OCI-LY1 (cell line): ENCODE measurements at regions not wholly inside any gene's neighbourhood (a gene's known extent, or its start where the extent isn't known, plus 50 kb on each side); places are given as distances from the start of the nearest gene placed in this dataset.

Experiments
- H2AFZ ChIP-seq: fragments of 200-600 bp; sonication (generic), shearing (Covaris generic); 2 replicates; pipeline ENCODE4 v1.6.0; 2014; ENCODE audit warnings: antibody characterized with exemption, mild to moderate bottlenecking, low read length
- H3F3A ChIP-seq: fragments of 200-600 bp; sonication (generic), shearing (Covaris generic); 2 replicates; pipeline ENCODE4 v1.6.0; 2014; ENCODE audit warnings: mild to moderate bottlenecking, antibody characterized with exemption, low read length, moderate library complexity; ENCODE audit not compliant: insufficient read depth
- H3K27ac ChIP-seq: fragments of 200-600 bp; sonication (generic); 2 replicates; pipeline ENCODE4 v1.5.1; 2014; ENCODE audit warnings: low read length, mixed run types, mild to moderate bottlenecking, low read depth; ENCODE audit not compliant: poor library complexity, severe bottlenecking
- H3K27me3 ChIP-seq: fragments of 200-600 bp; sonication (generic); 2 replicates; pipeline ENCODE4 v1.6.0; 2014; ENCODE audit warnings: antibody characterized with exemption, mild to moderate bottlenecking, low read length, moderate library complexity; ENCODE audit not compliant: insufficient read depth
- H3K36me3 ChIP-seq: fragments of 200-600 bp; sonication (generic); 2 replicates; pipeline ENCODE4 v1.6.1; 2014; ENCODE audit warnings: mild to moderate bottlenecking, antibody characterized with exemption, low read length, moderate library complexity, mixed read lengths; ENCODE audit not compliant: insufficient read depth
- H3K4me1 ChIP-seq: fragments of 200-600 bp; sonication (generic); 2 replicates; pipeline ENCODE4 v1.5.1; 2014; ENCODE audit warnings: mild to moderate bottlenecking, low read length, moderate library complexity; ENCODE audit not compliant: insufficient read depth, severe bottlenecking
- H3K4me2 ChIP-seq: fragments of 200-600 bp; sonication (generic), shearing (Covaris generic); 2 replicates; pipeline ENCODE4 v1.6.1; 2014; ENCODE audit warnings: low read length
- H3K4me3 ChIP-seq: fragments of 200-600 bp; sonication (generic); 2 replicates; pipeline ENCODE4 v1.5.1; 2014; ENCODE audit warnings: low read length, low read depth, mild to moderate bottlenecking, mixed read lengths; ENCODE audit not compliant: poor library complexity, severe bottlenecking
- H3K79me2 ChIP-seq: fragments of 200-600 bp; shearing (Covaris generic); 2 replicates; pipeline ENCODE4 v1.6.1; 2016; ENCODE audit warnings: mixed run types, low read length, mixed read lengths; ENCODE audit not compliant: insufficient read depth
- H3K9ac ChIP-seq: fragments of 200-600 bp; sonication (generic), shearing (Covaris generic); 2 replicates; pipeline ENCODE4 v1.6.1; 2014; ENCODE audit warnings: mild to moderate bottlenecking, low read length, mixed read lengths
- H3K9me2 ChIP-seq: fragments of 200-600 bp; sonication (generic), shearing (Covaris generic); 2 replicates; pipeline ENCODE4 v1.6.1; 2014; ENCODE audit warnings: low read depth, mild to moderate bottlenecking, low read length, mixed read lengths
- H3K9me3 ChIP-seq: fragments of 200-600 bp; shearing (Covaris generic); 2 replicates; pipeline ENCODE4 v1.6.1; 2014; ENCODE audit warnings: low read length, mixed read lengths
- H4K20me1 ChIP-seq: fragments of 200-600 bp; sonication (generic), shearing (Covaris generic); 2 replicates; pipeline ENCODE4 v1.6.0; 2016; ENCODE audit warnings: mild to moderate bottlenecking, low read length; ENCODE audit not compliant: insufficient read depth
- EZH2 ChIP-seq: fragments of 200-600 bp; sonication (generic), shearing (Covaris generic); IDR thresholded peaks from 2 replicates; pipeline ENCODE4 v1.8.0; 2017; ENCODE audit warnings: borderline replicate concordance, mixed run types, mild to moderate bottlenecking, antibody characterized with exemption, low read length, moderate library complexity, mixed read lengths
- TF ChIP-seq, protein P1 (sequence below): fragments of 200-600 bp; sonication (generic), shearing (Covaris generic); IDR thresholded peaks from 2 replicates; pipeline ENCODE4 v1.5.1; 2017; ENCODE audit warnings: mild to moderate bottlenecking, antibody characterized with exemption, low read length, moderate library complexity, mixed read lengths

DNA sequence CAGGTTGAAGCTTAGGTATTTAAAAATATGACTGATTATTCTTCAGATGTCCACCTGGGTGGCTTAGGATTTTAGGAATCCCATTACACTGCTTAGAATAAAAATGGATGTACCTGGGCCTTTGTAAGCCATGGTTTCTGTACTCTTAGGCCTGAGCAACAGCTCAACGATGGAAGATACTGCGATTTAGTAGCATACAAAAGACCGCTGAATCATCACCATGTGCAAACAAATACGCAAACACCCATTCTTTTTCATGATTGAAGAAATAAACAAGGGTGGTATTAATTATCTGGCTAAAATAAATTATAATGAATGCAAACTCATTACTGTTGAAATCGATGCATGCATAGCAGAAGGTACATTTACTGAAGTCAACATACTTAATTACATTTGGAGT is 188.9 kb downstream of the ZNF330 start:
- H3K79me2 ChIP-seq: no peaks in the 10 kb centered on the region
- no peaks in the 10 kb centered on the region for H3K36me3 ChIP-seq
- no peak overlapping the region for H3K9ac ChIP-seq
- no peak overlapping the region for H3K27ac ChIP-seq
- H3K9me3 ChIP-seq: no peaks in the 10 kb centered on the region
- no peaks in the 10 kb centered on the region for H4K20me1 ChIP-seq
- H3K27me3 ChIP-seq: no peaks in the 10 kb centered on the region
- no peak overlapping the region for H3K4me3 ChIP-seq
- H3K4me2 ChIP-seq: no peak overlapping the region
- H2AFZ ChIP-seq: no peak overlapping the region
- H3K9me2 ChIP-seq: no peaks in the 10 kb centered on the region
- H3K4me1 ChIP-seq: no peaks in the 10 kb centered on the region
- TF ChIP-seq, protein P1, sequence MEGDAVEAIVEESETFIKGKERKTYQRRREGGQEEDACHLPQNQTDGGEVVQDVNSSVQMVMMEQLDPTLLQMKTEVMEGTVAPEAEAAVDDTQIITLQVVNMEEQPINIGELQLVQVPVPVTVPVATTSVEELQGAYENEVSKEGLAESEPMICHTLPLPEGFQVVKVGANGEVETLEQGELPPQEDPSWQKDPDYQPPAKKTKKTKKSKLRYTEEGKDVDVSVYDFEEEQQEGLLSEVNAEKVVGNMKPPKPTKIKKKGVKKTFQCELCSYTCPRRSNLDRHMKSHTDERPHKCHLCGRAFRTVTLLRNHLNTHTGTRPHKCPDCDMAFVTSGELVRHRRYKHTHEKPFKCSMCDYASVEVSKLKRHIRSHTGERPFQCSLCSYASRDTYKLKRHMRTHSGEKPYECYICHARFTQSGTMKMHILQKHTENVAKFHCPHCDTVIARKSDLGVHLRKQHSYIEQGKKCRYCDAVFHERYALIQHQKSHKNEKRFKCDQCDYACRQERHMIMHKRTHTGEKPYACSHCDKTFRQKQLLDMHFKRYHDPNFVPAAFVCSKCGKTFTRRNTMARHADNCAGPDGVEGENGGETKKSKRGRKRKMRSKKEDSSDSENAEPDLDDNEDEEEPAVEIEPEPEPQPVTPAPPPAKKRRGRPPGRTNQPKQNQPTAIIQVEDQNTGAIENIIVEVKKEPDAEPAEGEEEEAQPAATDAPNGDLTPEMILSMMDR: no peak
- no peak for TF ChIP-seq EZH2
- H3F3A ChIP-seq: no peaks in the 10 kb centered on the region

DNA sequence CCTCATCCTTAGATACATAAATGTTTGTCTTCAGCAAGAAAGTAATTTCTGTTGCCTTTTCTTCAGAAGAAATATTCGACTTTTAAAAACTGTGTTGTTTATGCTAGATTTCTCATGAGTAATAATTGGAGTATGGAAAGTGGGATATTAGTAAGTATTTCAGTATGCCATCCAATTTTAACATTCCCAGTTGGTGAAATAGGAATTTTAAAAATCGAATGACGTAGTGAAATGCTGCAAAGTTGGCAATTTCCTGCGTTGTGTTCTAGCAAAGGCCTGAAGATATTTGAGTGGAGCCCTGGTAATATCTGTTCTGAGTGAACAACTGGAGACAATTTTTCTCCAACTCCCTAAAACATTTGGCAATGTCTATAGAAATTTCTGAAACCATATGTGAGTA is 190.1 kb downstream of the ZNF330 start:
- H3K9me2 ChIP-seq: no peaks in the 10 kb centered on the region
- H3K4me3 ChIP-seq: no peak overlapping the region
- no peaks in the 10 kb centered on the region for H3K4me1 ChIP-seq
- H4K20me1 ChIP-seq: no peaks in the 10 kb centered on the region
- H3K79me2 ChIP-seq: no peaks in the 10 kb centered on the region
- no peak overlapping the region for H2AFZ ChIP-seq
- no peaks in the 10 kb centered on the region for H3K9me3 ChIP-seq
- H3K4me2 ChIP-seq: no peak overlapping the region
- no peaks in the 10 kb centered on the region for H3K27me3 ChIP-seq
- no peak overlapping the region for H3K9ac ChIP-seq
- H3F3A ChIP-seq: no peaks in the 10 kb centered on the region
- H3K27ac ChIP-seq: no peak overlapping the region
- no peak for TF ChIP-seq EZH2
- TF ChIP-seq, protein P1: no peak
- no peaks in the 10 kb centered on the region for H3K36me3 ChIP-seq

- Histone ChIP-seq H3F3A (no peaks in the 10 kb centered on the region), H3K9ac (no peak overlapping the region), H3K36me3 (no peaks in the 10 kb centered on the region), H3K4me3 (no peak overlapping the region), H4K20me1 (no peaks in the 10 kb centered on the region), H3K79me2 (no peaks in the 10 kb centered on the region), H3K27ac (no peak overlapping the region), H3K27me3 (no peaks in the 10 kb centered on the region), H2AFZ (no peak overlapping the region), H3K4me1 (no peaks in the 10 kb centered on the region), H3K9me3 (no peaks in the 10 kb centered on the region), H3K9me2 (no peaks in the 10 kb centered on the region), H3K4me2 (no peak overlapping the region)
- no peak for TF ChIP-seq EZH2
- TF ChIP-seq, protein P1: no peak
Observed at GRCh38 chr4:141411936-141412335, 191.2 kb downstream of the ZNF330 start.
